H7 (cell line): ENCODE measurements at regions not wholly inside any gene's neighbourhood (a gene's known extent, or its start where the extent isn't known, plus 50 kb on each side); places are given as distances from the start of the nearest gene placed in this dataset.
"Not testable (repeated sequence)": the region's sequence is repeated elsewhere in the genome, so short reads cannot be mapped to it uniquely, and the experiment has no call there.

Source experiments
- DNase-seq: peaks from one replicate; pipeline ENCODE4 v3.0.0; 2012
- H3K27me3 ChIP-seq: 2 replicates; pipeline ENCODE4 v1.6.0; 2011; ENCODE audit warnings: mild to moderate bottlenecking, low read length; ENCODE audit not compliant: control insufficient read depth, insufficient read depth
- H3K36me3 ChIP-seq: replicated peaks from 2 replicates; pipeline ENCODE4 v1.5.1; 2011; ENCODE audit warnings: low read length; ENCODE audit not compliant: control insufficient read depth, insufficient read depth
- H3K4me3 ChIP-seq: 2 replicates; pipeline ENCODE4 v1.5.1; 2011; ENCODE audit warnings: low read depth, mild to moderate bottlenecking, control low read depth, low read length, moderate library complexity; ENCODE audit not compliant: insufficient read depth

DNA sequence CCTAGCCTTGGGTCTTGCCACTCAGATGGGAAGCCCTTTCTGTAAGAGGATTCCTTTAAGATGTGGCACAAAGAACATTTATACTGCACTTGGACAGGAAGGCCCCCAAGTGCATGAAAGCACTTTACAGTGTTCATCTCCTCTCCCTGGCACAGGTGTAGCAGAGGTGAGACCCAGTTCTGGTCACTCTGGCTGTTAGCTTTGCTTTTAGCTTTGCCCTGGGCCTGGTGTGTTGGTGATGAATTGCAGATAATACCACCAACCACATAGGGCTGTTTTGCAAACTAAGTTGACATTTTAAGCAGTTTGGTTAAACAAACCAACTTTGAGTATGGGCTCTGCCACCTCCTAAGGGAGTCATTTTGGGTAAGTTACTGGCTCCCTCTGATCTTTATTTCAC, 296.3 kb downstream of the BCL2L11 start:
- H3K4me3 ChIP-seq, H3K27me3 ChIP-seq, H3K36me3 ChIP-seq, DNase-seq: not testable (repeated sequence)

DNA sequence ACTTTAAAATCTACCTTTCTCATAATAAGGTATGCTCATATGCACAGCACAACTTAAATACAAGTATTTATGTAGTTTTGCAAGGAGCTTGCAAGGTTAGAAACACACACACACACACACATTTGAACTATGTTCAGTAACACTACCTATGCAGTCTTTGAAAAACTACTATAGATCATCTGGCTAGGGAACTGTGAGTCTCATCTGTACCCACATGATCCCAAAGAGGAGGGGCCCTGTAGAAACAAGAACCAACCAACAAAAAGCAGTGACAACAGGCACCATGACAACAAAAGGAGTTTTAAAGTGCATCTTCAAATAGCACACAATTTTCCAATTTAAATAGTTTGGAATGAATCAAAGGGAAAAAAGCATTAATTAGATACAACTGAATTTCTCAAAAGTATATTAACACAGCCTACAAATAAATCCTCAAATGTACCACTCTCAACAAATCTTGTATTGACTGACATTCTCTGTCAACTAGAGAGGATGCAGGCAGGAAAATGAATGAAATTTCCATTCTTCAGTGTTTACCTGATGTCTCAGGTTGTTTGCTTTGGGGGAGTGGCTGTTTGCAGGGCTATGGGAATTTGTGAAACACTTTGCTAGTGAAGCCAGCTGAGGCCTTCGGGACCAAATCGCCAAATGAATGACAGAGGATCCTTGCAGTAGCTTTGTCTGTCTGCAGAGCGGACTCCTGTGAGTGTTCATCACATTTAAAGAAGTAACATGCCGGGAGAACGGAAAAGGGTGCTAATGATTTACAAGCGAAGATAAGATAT, 297.6 kb downstream of the BCL2L11 start:
- peak; percentile 10 for DNase-seq
- not testable (repeated sequence) for H3K27me3 ChIP-seq, H3K36me3 ChIP-seq, H3K4me3 ChIP-seq

DNA sequence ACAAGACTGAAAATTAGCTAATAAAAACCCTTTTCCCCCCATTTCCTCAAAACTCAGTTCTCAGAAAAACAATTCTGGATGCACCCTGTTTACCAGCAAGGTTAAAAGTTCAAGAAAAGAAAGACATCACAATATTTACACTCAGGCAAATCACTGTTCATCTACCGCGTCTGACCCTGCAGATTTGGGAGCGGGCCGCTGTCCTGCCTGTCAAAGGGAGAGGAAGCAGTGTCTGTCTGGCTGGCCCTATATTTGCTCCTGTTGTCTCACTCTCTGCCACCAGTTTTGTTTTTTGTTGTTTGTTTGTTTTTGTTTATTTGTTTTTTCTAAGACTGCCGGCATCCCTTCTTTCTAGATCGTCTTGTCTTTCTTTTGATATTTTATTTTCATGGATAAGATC, 299.4 kb downstream of the BCL2L11 start:
- H3K27me3 ChIP-seq, H3K4me3 ChIP-seq, DNase-seq, H3K36me3 ChIP-seq: not testable (repeated sequence)

DNA sequence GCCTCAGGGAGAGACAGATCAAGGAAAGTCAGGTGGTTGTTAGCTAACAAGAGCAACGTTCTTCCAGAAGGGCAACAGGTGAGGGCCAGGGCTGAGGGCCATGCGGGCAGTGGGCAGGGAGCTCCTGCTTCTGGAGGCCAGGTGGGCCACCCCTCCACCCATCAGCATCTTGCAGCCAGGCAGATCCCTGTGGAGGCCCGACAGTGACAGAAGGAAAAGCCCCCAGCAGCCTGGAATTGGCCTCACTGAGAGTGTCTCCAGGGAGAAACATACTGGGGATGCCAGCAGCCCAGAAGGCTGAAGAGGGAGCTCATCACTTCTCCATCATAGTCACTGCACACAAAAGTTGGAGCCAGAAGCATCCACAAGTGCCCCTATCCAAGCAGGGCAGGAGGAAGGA, 300.1 kb downstream of the BCL2L11 start:
- peak; percentile 2 for DNase-seq
- not testable (repeated sequence) for H3K4me3 ChIP-seq

DNA sequence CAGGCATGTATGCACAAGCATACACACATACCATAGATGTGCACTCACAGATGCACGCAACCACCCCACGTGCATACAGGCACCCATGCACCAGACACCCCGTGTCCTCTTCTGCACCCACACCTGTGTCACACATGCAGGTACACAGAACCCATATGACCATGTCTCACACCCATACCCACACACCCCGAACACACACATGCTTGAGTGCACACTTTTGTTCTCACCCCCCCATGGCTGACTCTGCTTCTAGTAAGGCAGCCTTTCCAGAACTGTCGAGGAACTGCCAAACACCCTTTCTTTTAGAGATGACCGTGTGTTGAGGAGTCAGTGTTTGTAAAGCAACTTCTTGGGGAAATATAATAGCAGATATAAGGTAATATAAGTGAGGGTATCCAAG, 301.2 kb downstream of the BCL2L11 start:
- not testable (repeated sequence) for H3K4me3 ChIP-seq, H3K36me3 ChIP-seq, H3K27me3 ChIP-seq, DNase-seq

More for the DNA sequence above, 300.1 kb downstream of the BCL2L11 start:
- H3K27me3 ChIP-seq, H3K36me3 ChIP-seq: not testable (repeated sequence)

DNA sequence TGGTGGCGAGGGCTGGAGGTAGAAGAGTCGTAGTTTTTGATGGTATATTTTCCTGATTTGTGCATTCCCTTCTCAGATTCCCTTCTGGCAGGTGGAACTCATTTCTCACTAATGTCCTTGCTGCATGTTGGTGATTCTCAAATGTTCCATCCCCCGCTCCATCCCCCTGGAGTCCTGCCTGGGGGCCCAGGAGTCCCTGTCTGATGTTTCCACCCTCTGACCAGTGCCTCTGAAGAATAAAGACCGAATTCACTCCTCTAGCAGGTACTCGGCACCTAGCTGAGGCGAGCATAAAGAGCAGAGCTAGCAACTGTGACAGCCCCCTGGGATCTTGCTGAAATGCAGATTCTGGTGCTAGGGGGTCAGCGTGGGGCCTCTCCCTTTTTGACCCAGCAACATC, 301.8 kb downstream of the BCL2L11 start:
- H3K27me3 ChIP-seq, H3K36me3 ChIP-seq, H3K4me3 ChIP-seq: not testable (repeated sequence)
- peak; percentile 19 for DNase-seq

DNA sequence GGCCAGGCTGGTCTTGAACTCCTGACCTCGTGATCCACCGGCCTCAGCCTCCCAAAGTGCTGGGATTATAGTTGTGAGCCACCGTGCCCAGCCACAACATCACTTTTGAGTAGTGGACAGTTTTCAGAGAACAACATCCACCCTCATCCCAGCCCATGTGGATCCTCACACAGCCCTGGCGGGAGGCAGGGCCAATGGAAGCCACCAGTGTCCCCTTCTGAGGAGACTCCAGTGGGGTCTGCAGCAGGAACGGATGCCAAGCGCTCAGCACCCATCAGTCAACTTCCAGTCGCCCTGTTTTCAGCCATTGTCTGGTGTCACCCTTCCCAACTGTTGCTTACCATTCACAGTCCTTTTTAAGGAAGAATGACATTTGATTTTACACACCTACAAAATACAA, 302.5 kb downstream of the BCL2L11 start:
- not testable (repeated sequence) for DNase-seq, H3K4me3 ChIP-seq, H3K27me3 ChIP-seq, H3K36me3 ChIP-seq

DNA sequence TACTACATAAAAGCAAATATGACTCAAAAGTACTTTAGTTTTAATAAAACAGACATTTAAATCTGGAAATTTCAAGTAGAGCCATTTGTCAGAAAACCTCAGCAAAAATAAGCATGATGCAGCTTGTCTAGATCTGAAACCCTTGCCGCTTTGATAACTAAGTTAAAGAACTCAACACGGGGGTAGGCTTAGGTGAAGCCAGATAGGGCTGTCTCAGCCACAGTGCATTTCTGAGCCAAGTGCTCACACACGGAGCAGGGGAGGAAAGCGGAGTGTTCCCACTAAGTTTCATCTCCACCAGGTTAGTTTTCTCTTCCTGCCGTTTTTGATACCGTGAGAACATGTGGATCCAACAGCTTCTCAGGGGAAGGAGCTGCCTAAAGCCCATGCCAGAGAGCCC, 303.5 kb downstream of the BCL2L11 start:
- not testable (repeated sequence) for H3K4me3 ChIP-seq, DNase-seq, H3K36me3 ChIP-seq, H3K27me3 ChIP-seq

DNA sequence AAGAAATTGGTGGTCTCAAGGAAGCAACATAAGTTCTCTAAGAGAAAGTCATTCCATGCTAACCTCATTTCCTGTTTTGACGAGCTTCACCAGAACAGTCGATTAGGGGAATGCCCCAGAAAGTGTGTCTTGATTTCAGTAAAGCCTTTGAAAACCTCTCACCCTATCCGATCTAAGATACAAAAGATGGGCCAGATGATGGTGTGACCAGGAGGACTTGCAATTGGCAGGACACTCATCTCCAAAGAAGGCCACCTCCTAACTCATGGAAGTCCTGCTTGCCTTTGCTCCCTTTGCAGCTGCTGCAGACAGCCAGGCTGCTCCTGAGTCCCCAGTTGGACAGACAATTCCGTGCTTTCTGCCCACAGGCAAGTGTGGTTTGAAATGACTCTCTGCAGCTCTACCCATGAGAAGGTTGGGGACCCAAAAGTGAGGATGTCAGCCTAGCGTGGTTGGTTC, 304.2 kb downstream of the BCL2L11 start:
- not testable (repeated sequence) for H3K4me3 ChIP-seq, H3K36me3 ChIP-seq, DNase-seq, H3K27me3 ChIP-seq

DNA sequence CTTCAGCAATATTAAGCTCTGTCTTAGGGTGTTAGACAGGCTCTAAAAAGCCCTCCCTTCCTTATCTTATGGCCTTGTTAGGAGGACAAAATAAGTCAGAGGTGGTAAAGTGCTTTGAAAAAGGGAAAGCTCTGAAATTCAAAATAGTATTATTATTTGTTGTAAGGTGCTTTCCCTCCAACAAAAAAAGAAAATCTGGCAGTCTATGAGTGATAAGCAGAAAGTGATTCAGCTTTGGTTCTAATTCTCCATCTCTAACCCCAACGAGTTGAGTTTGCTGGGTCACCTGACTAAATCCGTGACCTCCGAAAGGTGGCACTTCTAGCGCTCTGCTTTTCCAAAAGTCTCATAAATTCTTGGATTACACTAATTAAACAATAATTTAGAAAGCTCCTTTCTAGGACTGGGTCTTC, 305.1 kb downstream of the BCL2L11 start:
- H3K36me3 ChIP-seq, H3K27me3 ChIP-seq, DNase-seq, H3K4me3 ChIP-seq: not testable (repeated sequence)

DNA sequence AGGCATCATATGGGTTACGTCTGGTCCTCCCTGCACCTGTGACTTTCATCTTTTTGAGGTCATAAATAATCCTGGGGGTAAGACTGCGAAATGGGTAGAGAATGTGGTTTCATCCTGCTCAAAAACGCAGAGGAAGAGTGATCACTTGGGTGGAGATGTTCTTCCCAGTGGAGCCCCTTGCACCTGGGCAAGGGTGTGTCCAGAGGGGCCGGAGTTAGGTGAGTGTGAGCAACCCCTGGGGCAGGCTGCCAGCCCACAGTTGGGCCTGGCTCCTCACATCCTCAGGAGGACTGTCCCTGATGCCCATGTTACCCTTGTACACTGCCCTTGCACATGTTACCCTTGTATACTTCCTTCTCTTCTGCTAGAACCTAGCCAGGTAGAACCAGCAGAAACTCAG, 306.6 kb downstream of the BCL2L11 start:
- not testable (repeated sequence) for H3K36me3 ChIP-seq, H3K27me3 ChIP-seq, DNase-seq, H3K4me3 ChIP-seq

DNA sequence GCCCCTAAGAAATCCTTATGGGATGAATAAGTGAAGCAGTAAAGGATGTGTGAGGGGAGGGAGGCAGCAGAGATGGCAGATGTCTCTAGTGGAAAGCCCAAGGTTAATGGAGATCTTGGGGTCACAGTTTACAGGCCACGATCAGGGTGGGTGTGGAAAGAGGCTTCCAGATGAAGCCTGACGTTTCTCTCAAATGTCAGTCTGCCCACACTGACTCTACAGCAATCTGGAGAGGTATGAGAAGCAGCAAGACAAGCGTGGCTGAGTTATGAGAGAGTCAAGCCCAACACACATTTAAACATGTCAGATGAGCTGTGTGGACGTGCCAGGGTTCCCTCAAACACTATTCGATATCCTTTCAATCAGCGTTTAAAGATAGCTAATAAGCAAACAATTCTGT, 308.2 kb downstream of the BCL2L11 start:
- not testable (repeated sequence) for H3K27me3 ChIP-seq, DNase-seq, H3K36me3 ChIP-seq, H3K4me3 ChIP-seq

DNA sequence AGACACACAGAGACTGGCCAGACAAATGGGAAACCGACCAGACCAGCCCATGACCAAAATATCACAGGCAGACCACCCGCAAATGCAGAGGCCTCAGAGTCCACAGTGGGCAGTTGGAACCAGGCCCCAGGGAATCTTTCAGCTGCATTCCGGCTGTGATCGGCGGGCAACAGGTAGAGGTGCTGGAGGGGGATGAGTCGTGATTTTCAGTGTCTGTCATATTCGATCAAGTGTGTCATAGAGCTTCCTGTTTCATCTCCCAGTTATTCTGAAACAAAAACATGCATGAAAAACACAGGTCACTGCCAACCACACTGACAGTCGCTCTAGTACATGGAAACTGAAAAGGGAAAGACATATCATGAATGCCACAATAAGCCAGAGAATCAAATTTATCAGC, 308.6 kb downstream of the BCL2L11 start:
- not testable (repeated sequence) for H3K36me3 ChIP-seq, H3K4me3 ChIP-seq, DNase-seq, H3K27me3 ChIP-seq

DNA sequence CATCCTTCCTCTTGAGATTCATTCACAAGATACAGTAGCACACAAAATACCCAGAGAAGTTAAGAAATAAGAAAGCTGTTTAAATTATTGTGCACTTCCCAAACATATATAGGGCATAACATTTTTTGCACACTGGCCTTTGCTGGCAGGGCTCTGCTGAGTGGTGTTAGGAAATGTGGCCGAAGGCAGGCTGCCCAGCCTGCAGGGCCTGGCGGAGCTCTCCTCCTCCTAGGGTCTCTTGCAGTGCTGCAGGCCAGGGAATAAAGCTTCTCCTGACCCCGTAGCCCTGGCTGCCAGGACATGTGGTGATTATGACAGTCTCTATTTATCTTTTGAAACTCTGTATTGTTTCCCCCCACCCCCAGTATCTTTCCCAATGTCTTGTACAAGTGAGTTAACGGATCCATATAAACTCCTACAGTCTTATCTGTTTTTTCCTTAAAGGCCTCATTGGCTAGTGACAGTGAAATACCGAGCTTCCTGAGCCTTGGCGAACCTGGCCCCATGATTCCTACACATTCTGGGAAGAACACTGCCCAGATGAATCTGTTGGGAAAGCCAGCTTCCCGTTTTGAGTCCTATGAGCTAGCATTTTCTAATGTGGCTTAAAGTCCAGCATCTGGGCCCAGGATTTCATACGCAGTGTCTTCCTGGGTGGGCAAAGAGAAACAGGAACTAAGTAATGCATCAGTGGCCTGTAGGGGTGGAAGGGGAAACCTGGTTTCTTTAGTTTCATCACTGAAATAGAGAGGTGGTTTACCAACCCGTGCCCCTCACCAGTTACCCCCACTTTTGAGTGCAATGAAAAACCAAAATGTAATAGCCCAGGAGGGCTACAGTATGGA, 310.3 kb downstream of the BCL2L11 start:
- not testable (repeated sequence) for H3K4me3 ChIP-seq, DNase-seq, H3K27me3 ChIP-seq, H3K36me3 ChIP-seq

DNA sequence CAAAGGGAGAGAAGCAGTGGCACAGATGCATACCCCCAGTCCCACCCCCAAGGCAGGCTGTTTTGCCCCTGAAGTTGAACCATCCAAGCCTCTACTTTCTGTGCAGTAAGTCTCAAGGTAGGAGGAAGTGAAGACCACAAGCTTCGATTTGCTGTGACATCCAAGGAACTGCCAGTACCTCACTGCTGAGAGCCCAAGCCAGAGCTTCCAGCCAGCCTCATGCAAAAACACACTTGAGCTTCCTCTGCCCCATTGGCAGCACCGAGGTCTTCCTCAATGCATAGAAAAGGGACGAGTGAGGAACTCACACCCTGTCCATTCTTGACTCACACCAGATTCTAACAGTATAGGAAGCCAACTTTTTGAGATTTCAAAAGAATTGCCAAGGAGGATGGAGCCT, 311.7 kb downstream of the BCL2L11 start:
- not testable (repeated sequence) for H3K4me3 ChIP-seq

More for the DNA sequence above, 311.7 kb downstream of the BCL2L11 start:
- DNase-seq, H3K36me3 ChIP-seq, H3K27me3 ChIP-seq: not testable (repeated sequence)
